SW 1271 (cell line): ENCODE measurements at regions not wholly inside any gene's neighbourhood (a gene's known extent, or its start where the extent isn't known, plus 50 kb on each side); places are given as distances from the start of the nearest gene placed in this dataset.

ENCODE experiments used
- DNase-seq, 2 experiments: peaks; one replicate each; lab custom pipeline; 2025; lab: John Stamatoyannopoulos, UW

- no peak for DNase-seq
Measured at GRCh38 chr15:69895202-69895601, 202.5 kb downstream of the TLE3 start.

GRCh38 chr15:69896606-69897005 is 201.1 kb downstream of the TLE3 start:
- DNase-seq = no peak

- DNase-seq = no peak
Measured at GRCh38 chr15:69897061-69897460, 200.7 kb downstream of the TLE3 start.

- no peak for DNase-seq
Measured at GRCh38 chr15:69897471-69898237, 200.1 kb downstream of the TLE3 start.

- no peak for DNase-seq
Measured at GRCh38 chr15:69898243-69898642, 199.5 kb downstream of the TLE3 start.

- DNase-seq = no peak
Measured at GRCh38 chr15:69902414-69903062, 195.2 kb downstream of the TLE3 start.

GRCh38 chr15:69903470-69904469 is 193.9 kb downstream of the TLE3 start:
- DNase-seq = no peak

GRCh38 chr15:69906256-69907185 is 191.2 kb downstream of the TLE3 start:
- DNase-seq = no peak

GRCh38 chr15:69908060-69908459 is 189.7 kb downstream of the TLE3 start:
- no peak for DNase-seq

GRCh38 chr15:69908590-69909420 is 188.9 kb downstream of the TLE3 start:
- no peak for DNase-seq

GRCh38 chr15:69909719-69910444 is 187.8 kb downstream of the TLE3 start:
- no peak for DNase-seq

GRCh38 chr15:69910514-69910913 is 187.2 kb downstream of the TLE3 start:
- DNase-seq = no peak

GRCh38 chr15:69912116-69912515 is 185.6 kb downstream of the TLE3 start:
- DNase-seq = no peak

- no peak for DNase-seq
Measured at GRCh38 chr15:69914040-69914439, 183.7 kb downstream of the TLE3 start.

GRCh38 chr15:69914960-69915359 is 182.8 kb downstream of the TLE3 start:
- DNase-seq = no peak

GRCh38 chr15:69916169-69916785 is 181.4 kb downstream of the TLE3 start:
- DNase-seq = no peak

GRCh38 chr15:69917056-69917455 is 180.7 kb downstream of the TLE3 start:
- DNase-seq = no peak

- no peak for DNase-seq
Measured at GRCh38 chr15:69919816-69920215, 177.9 kb downstream of the TLE3 start.

- DNase-seq = no peak
Measured at GRCh38 chr15:69920221-69920620, 177.5 kb downstream of the TLE3 start.
